GOT3 (cell line): ENCODE measurements at regions not wholly inside any gene's neighbourhood (a gene's known extent, or its start where the extent isn't known, plus 50 kb on each side); places are given as distances from the start of the nearest gene placed in this dataset.

Experiments
- DNase-seq: peaks from one replicate; lab custom pipeline; 2025; ENCODE audit warnings: mixed read lengths; lab: John Stamatoyannopoulos, UW

DNA sequence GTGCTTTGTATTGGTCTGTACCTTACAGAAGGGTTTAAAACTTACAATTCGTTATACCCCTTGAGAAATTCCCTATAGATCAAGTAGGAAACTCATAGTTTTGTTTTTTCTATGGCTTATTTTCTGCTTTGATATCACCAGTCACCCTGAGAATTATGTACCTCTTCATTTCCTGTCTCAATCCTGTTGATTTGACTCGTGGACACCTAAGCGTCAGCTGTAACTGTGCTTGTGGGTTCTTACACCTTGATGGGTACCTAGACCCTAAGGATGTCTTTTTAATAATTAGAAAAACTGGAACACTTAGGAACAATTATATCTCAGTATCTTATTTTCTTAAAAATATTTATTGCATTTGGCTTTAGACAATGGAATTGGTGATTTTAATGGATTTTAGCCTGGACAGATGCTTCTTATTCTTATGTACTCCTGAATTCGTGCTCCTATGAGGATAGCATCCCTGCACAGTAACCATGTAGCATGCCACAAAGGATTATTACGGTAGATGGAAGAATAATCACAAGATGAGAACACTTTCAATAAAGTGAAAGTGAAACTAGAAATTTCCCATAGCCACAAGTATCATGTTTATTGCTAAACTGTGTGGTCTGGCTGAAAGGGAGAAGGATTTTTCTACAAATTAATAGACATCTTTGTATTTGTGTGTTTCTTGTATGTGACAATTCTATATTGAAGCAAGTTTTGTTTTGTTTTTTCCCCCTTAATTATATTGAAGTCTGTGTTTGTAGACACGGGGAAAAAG, 1920.3 kb upstream of the WWC1 start:
- DNase-seq = no peak

DNA sequence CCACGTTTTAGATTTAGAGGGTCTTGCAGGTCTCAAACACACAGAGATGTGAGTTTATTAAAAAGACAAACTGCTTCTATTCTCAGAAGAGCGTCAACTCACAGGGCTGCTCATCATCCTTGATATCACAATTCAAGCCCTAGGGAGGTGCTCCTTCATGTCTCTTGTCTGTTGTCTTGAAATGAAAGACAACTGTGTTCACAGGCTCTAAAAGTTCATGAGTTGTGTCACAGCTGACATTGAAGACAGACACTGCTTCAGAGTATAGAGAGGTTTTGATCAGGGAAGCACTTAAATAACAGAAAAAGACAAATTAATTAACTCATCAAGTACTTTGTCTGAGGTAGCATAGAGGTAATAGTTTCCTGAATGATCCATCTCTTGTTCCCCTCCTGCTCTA, 1917.6 kb upstream of the WWC1 start:
- DNase-seq = no peak

DNA sequence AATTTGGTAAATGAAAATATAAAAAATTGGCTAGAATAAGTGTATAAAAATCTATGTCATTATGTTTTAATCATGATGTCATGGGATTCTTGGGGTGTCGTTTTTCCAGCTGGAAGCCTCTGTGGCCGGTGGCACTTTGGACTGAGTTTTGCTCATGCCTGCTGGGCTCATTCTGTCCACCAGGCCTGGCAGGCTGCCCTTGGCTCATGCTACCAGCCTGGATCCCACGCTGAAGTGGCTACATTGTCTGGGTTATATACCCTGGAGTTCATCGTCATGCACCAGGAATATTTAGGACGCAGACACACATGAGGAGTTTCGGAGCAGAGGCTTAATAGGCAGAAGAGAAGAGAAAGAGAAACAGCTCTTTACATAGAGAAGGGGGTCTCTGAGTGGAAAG, 1913.7 kb upstream of the WWC1 start:
- DNase-seq = no peak

DNA sequence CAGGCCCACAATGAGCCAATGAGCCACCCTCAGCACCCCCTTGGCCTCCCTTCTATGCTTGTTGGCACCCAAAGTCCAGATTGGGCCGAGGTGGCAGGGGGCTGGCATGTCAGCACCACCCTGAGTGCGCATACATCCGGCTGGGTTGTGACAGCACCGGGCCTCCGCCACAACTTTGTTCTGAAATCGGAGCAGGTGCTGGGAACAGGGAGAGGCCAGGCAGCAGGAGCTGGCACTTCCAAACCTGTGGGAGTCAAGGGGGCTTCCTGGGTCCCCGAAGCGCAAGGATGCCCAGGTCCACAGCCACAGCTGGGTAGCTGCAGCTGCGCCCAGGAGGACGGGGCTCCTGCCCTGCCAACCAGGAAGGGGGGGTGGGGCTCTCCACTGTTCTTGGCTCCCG, 1911.9 kb upstream of the WWC1 start:
- no peak for DNase-seq

DNA sequence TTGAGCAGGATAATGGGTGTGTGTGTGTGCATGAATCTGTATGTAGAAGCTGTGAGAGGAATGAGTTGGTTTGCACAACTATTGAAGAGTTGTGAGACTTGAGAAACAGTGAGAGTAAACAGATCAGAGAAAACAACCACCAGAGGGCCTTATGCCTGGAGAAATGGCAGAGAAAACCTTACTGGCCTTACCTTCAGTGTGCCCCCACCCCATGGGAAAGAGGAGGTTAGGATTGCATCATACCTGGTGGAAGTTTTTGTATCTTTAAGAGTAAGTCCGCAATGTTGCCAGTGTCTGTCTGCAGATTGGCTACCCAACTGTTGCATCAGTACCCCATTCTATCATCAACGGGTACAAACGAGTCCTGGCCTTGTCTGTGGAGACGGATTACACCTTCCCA, 1909.4 kb upstream of the WWC1 start:
- DNase-seq = no peak

DNA sequence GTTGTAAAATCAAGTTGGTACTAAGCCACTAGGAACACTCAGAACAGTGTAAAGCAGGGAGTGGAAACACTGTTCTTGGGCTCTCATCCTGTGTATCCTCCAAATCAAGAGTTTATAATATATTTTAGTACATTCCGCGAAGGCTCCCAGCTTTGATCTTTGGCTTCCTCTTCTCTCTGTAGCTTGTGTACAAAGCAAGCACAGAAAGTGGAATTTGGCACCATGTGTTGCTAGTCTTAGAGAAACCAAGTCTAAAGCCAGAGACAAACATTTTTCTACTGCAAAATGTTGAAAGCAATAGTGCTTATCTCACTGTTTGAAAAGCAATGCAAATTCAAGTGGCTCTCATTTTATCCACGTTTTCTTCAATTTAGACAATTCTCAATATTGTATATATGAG, 1893.3 kb upstream of the WWC1 start:
- DNase-seq = no peak

DNA sequence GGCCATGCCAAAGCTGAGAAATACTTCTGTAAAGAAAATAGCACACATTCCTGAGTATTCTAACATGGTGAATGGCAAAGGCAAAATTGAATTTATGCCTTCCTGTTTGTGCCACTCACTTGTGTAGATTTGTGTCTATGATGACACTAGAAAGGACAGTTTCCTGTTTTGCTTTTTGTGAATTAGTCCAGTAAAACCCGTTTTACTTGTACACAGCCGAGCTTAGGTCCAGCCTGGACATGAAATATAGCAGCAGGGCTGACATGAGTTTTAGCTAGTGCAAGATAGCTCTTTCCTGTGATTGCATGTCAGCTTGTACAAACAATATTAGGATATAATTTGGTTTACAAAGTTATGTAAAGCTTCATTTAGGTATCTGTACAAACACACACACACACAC, 1891.7 kb upstream of the WWC1 start:
- DNase-seq = no peak

DNA sequence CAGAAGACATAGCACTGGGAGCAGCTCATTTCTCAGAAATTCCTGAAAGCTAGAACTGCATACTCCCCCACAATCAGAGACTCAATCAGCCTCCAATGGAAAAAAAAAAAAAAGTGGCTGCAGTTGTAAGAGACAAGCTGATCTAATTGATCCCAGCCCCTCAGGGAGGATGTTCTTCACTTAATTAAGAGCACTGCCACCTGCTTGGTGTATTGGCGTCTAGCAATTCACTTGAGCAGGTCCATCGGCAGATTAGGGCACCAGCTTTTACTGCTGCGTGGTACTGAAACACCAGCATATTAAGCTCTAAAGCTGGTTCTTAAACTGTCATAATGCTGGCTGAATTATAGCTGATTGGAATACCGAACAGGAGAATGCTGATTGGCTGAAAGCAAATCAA, 1890.1 kb upstream of the WWC1 start:
- no peak for DNase-seq

DNA sequence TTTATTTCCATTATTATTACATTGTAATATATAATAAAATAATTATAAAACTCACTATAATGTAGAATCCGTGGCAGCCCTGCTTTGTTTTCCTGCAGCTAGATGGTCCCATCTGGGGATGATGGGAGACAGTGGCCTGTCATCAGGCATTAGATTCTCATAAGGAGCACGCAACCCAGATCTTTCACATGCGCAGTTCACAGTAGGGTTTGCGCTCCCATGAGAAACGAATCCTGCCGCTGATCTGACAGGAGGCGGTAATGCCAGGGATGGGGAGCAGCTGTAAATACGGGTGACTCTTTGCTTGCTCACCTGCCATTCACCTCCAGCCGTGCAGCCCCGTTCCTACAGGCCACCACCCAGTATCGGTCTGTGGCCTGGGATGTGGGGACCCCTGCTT, 1879.3 kb upstream of the WWC1 start:
- no peak for DNase-seq

DNA sequence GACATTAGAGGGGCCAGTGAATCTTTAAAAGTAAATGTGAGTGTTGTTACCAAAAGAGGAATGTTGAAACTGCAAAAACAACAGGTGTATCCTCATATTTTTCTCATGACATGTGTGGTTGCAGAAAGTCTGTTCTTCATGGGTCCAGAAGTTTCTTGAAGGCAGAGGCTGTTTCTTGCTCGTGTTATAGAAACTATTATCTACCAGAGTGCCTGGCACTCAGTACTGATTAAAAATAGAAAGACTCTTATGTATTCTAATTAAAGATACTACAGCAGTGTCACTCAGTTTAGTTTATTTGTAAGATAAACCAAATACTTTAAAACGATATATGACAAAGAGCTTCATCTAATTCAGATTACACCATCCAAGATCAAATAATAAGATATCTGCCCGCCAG, 1864.2 kb upstream of the WWC1 start:
- DNase-seq = no peak

DNA sequence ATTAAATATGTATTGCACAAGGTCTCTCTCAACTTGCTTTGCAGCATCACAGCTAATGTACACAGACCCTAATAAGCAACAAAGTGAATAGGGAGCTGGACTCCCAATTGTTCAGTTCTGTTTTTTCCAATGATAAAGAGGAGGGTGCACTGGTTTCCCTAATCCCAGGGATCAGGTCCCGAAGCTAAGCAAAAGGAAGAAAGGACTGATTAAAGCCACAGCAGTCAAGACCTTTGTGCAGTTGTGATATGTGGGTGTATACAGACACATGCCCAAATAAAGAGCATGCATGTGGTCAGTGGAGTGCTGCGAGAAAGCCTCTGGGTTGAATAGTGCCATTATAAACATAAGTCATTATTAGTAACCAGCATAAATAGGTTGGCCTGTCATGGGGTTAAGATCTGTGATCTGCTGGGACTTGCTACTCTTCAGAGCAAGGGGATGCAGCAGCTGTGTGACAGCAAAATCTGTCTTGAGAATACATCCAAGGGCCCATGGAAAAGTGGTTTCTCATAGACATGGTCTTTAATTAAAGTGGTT, 1863.1 kb upstream of the WWC1 start:
- no peak for DNase-seq

DNA sequence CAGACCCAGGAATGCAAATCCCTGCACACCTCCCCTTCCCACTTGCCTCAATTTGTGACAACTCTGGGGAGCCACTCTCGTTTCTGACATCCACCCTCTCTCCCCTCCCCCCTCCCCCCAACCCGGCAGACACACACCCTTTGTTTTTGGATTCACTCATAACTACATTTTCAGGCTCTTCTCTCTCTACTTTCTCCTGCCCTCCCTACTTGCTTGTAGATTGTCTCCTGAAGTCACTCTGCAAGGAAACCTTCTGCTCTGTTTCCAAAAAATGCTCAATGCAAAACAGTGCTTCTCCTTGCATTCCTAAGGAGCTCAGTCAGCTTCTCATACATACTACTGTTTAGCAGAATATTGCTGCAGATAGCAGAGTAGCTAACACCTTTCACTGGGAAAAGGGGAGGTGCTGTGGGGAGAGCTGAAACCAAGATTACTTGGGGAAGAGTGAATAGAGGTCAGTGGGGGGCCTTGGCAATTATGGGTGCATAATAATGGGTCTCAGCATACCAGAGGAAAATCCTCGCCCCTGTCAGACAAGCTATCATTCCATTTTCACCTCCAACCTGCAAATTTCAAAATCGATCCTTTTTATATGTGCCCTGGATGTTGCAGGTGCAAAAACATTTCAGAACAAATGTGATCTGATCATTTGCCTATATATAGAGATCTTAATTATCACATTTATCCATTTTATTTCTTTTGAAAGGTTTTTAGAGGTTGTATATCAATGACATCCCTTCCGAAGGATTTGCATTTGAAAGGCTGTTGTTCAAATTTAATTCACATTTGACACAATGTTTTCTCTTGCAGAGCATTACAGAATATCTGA, 1860.7 kb upstream of the WWC1 start:
- DNase-seq = no peak

DNA sequence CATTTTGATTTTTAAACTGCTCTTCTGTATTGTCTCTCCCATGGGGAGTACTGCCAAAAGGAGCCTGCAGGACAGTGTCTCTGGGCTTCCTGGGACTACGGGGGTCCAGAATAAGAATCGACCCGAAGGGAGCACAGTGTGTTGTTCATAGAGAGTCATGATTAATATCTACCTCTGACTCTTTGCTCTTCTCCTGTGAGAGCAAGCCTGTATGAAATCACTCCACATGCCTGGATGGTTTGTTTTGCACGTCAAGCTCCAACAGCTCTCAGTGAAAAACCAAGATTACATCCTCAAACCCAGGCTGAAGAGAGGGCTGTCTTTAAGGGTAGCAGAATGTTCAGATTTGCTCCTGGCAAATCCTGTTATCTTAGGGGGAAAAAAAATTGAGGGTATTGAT, 1860.0 kb upstream of the WWC1 start:
- DNase-seq = no peak

DNA sequence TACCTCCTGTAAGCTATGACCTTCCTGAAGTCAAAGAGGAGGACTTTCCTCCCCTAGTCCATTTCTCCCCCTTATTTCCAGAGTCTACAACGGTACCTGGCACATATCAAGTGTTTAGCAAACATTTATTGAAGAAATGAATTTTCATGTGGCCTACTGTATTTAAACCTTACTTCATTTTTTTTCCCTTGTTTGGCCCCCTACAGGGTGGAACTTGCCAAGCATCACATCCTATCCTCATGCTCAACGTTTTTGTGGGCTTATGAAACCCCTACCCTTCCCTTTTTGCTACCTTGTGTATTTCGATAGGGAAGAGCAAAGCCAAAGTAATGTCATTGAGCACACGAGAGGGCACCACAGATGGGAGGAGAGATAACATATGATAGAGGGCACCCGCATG, 1857.8 kb upstream of the WWC1 start:
- no peak for DNase-seq

DNA sequence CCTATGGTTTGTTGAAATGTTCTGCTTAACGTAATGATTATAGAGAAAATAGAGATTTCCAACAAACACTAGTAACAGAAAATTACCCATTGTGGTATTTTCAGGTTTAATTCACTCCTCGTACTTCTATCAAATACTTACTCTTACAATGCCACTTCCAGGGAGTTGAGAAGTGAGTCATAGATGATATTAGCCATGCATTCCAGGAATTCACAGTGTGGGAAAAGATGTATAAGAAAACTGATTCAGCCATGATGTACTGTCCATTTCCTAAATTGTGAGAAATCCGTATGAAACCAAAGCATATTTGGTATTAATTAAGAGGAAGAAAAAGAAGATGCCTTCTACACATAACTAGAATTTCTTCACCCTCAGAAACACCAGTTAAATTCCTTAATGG, 1854.6 kb upstream of the WWC1 start:
- no peak for DNase-seq

DNA sequence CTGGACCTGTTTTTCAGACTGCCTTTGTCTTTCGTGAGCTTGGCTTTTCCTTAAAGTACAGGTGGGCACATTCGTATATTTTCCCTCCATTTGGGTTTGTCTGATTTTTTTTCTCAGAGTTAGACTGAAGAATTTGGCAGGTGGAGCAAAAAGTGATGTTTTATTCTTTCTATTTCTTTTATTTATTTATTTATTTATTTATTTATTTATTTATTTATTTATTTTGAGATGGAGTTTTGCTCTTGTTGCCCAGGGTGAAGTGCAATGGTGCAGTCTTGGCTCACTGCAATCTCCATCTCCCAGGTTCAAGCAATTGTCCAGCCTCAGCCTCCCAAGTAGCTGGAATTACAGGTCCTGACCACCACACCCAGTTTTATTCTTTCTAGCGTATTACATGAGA, 1805.1 kb upstream of the WWC1 start:
- DNase-seq = no peak

DNA sequence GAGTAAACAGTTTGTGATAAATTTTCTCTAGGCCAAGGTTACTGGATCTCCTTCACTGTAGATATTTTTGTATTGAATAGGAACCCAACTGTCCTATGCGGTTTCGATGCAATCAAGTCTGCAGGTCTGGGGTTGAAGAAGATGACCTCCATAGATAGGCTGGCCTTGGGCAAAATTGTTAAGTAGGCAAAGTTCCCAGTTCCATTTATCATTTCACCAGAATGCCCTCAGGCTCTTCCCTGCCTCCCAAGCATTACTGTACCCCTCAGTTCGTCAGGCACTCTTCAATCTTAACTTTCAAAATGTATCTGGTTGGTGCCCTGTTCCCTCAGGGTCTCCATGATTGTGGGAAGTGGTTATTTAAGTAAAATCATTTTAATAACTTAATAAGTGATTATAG, 1802.9 kb upstream of the WWC1 start:
- DNase-seq = no peak

DNA sequence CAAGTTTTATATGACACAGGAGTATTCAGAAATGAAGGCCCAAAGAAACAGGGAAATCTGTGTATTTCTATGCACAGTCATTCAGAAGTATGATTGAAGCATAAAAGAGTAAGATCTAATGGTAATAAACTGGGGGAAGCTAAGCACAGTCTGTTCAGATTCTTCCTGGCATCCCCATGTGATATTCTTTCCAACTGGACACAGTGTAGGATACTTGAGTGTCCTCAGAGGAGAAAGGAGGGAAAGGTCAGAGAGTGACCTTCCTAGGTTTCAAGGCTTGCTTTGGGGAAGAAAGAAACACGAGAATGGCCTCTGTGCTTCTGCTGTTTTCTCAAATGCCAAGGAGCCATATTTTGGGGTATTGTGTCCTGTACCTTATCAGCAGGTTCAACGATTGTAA, 1798.4 kb upstream of the WWC1 start:
- DNase-seq = no peak

DNA sequence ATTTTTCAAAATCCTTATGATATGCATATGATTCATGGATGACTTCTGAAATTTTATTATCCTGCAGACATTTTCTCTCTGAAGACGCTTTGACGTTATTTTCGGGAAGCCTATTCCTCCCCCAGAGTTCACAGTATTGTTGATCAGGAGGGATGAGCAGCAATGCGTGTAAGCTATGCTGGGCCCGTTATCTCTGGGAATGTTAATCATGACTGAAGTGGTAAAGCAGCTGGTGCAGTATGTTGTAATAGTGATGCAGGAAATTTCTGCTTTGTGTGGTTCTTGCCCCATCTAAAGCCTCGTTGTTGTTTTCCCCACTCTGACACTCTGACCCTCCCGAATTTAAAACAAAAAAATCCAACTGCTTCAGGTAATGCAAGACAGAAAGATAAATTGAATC, 1797.8 kb upstream of the WWC1 start:
- DNase-seq = no peak

DNA sequence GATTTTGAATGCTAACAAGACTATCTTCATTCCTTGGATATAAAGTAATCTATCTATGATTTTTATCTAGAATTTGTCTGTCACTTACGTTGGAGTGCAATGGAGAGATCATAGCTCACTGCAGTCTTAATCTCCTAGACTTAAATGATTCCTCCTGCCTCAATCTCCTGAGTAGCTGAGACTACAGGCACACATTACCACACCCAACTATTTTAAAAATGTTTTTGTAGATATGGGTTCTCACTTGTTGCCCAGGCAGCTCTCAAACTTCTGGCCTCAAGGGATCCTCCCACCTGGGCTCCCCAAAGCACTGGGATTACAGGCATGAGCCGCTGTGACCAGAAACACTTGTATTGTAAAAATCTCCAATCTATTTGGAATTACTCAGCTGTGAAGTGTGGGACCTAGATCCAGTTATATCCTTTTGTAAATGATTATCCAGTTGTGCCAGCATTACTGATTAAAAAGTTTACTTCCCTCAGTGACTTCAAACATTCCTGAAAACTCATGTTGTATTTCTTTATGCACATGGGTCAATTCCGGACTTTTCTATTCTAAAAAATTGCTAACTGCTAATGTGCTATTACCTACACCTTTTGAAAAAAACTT, 1793.8 kb upstream of the WWC1 start:
- DNase-seq = no peak

DNA sequence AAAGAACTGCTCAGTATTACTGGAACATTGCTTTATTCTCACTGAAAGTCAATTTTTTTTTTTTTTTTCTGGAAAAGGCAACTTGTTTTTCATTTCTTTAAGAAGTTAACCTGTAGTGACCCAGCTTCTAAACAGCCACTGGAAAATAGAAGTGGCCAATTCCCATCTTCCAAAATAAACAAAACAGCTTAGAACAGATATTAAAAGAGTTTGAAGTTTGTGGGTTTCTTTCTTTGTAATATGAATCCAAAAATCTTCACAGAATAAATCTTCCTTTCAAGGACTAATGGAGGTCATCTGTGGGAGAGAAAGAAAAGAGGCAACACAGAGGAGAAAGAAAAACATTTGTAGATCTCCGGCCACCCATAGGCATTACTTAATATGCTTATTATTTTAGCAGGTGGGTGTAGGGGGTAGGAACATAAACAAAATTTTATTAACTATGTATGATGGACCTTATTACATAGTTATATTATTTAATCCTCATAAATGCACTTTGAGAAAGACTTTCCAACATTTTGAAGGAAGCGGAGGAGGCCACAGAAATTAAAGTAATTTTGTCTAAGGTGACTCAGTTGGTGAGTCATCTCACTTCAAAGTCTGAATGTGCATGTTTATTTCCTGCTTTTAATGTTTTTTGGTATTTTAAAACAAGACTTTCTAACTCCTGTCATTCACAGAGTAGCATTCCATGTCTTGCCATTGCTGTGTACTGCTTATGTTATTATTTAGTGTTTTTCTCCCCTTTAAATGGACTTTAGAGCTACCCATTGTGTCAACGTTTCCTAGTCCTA, 1791.8 kb upstream of the WWC1 start:
- DNase-seq = no peak

DNA sequence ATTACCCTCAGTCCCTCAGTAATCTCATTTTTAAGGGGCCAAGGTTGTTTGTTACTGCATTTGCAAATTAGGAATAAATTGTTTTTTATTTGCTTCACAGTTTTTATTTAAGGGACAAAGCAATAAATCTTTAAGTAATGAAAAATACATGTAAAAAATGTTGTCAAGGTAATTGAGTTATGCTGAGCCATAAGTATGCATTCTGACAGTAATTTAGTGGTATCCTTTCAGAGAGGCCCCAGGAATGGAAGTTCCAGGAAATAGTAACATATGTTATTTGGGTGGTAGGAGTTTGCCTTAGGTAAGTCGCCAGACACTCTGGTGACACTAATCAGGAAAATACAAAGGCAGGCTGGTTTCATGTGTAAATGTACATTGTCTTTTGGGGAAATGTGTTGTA, 1787.9 kb upstream of the WWC1 start:
- no peak for DNase-seq
